ENCODE measurements at regions not wholly inside any gene's neighbourhood (a gene's known extent, or its start where the extent isn't known, plus 50 kb on each side); places are given as distances from the start of the nearest gene placed in this dataset.

DNA sequence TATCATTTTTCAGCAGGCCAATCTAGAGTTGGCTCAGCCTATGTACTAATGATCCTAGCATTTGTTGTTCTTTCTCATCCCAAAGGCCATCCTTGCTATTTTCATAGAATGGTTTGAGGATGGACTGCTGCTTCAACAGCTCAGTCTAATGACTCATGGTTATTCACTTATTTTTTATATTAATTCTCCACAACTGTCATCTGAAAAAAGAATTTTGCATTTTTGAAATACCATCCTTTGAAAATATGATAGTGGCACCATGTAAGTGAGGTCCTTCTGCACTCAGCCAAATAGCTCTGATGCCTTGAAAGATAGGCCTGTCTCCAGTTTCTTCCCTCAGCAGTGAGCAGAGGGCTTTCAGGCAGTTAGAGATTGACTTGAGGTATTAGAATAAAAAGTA lies 377.5 kb downstream of the LMO4 start:
- TF ChIP-seq CTCF (IDR thresholded peaks at IDR 0.05) (no peak), EP300 (IDR thresholded peaks at IDR 0.05) (no peak), POLR2A (IDR thresholded peaks at IDR 0.05) (no peak), POLR2AphosphoS5 (IDR thresholded peaks at IDR 0.05) (no peak)
